GM18861 (cell line): ENCODE measurements at regions not wholly inside any gene's neighbourhood (a gene's known extent, or its start where the extent isn't known, plus 50 kb on each side); places are given as distances from the start of the nearest gene placed in this dataset.
"Not testable (repeated sequence)": the region's sequence is repeated elsewhere in the genome, so short reads cannot be mapped to it uniquely, and the experiment has no call there.

Experiments
- ATAC-seq: cut with Tn5 transposase; IDR thresholded peaks from one replicate; pipeline ENCODE4 v1.9.1; 2021; ENCODE audit not compliant: unreplicated experiment

- not testable (repeated sequence) for ATAC-seq
Measured at GRCh38 chr6:11457422-11457821, 80.1 kb upstream of the TMEM170B start.

GRCh38 chr6:11452106-11452505 is 85.4 kb upstream of the TMEM170B start:
- ATAC-seq, result not testable (repeated sequence)

- ATAC-seq, result no peak
Measured at GRCh38 chr6:11450037-11450436, 87.5 kb upstream of the TMEM170B start.

- no peak for ATAC-seq
Measured at GRCh38 chr6:11449408-11449807, 88.1 kb upstream of the TMEM170B start.

- no peak for ATAC-seq
Measured at GRCh38 chr6:11448038-11448437, 89.5 kb upstream of the TMEM170B start.

GRCh38 chr6:11447265-11447664 is 90.3 kb upstream of the TMEM170B start:
- ATAC-seq, result no peak

GRCh38 chr6:11445146-11445545 is 92.4 kb upstream of the TMEM170B start:
- ATAC-seq, result peak; percentile 15

GRCh38 chr6:11443125-11443524 is 94.4 kb upstream of the TMEM170B start:
- not testable (repeated sequence) for ATAC-seq

- ATAC-seq, result no peak
Measured at GRCh38 chr6:11442495-11442894, 95.1 kb upstream of the TMEM170B start.

GRCh38 chr6:11439876-11440275 is 97.7 kb upstream of the TMEM170B start:
- ATAC-seq, result no peak

- ATAC-seq, result no peak
Measured at GRCh38 chr6:11439017-11439420, 98.5 kb upstream of the TMEM170B start.

GRCh38 chr6:11437824-11438459 is 99.6 kb upstream of the TMEM170B start:
- ATAC-seq, result no peak

- no peak for ATAC-seq
Measured at GRCh38 chr6:11436508-11437096, 100.9 kb upstream of the TMEM170B start.

GRCh38 chr6:11434565-11435326 is 102.8 kb upstream of the TMEM170B start:
- no peak for ATAC-seq

GRCh38 chr6:11433860-11434259 is 103.7 kb upstream of the TMEM170B start:
- no peak for ATAC-seq

- no peak for ATAC-seq
Measured at GRCh38 chr6:11432713-11433450, 104.7 kb upstream of the TMEM170B start.

- no peak for ATAC-seq
Measured at GRCh38 chr6:11432091-11432490, 105.5 kb upstream of the TMEM170B start.

- no peak for ATAC-seq
Measured at GRCh38 chr6:11431455-11431937, 106.1 kb upstream of the TMEM170B start.

GRCh38 chr6:11430036-11430435 is 107.5 kb upstream of the TMEM170B start:
- no peak for ATAC-seq

- no peak for ATAC-seq
Measured at GRCh38 chr6:11429577-11429976, 108.0 kb upstream of the TMEM170B start.

GRCh38 chr6:11428895-11429294 is 108.7 kb upstream of the TMEM170B start:
- ATAC-seq, result no peak
